Urothelium cell line (cell line): ENCODE measurements at regions not wholly inside any gene's neighbourhood (a gene's known extent, or its start where the extent isn't known, plus 50 kb on each side); places are given as distances from the start of the nearest gene placed in this dataset.
"Not testable (repeated sequence)": the region's sequence is repeated elsewhere in the genome, so short reads cannot be mapped to it uniquely, and the experiment has no call there.

Experiments used
- DNase-seq: peaks from one replicate; pipeline ENCODE4 v3.0.0; 2011; ENCODE audit warnings: low spot score, mixed read lengths
- FAIRE-seq: peaks from 2 replicates; lab custom pipeline; 2011; peaks lifted over from hg19 to GRCh38; lab: Jason Lieb, UNC

DNA sequence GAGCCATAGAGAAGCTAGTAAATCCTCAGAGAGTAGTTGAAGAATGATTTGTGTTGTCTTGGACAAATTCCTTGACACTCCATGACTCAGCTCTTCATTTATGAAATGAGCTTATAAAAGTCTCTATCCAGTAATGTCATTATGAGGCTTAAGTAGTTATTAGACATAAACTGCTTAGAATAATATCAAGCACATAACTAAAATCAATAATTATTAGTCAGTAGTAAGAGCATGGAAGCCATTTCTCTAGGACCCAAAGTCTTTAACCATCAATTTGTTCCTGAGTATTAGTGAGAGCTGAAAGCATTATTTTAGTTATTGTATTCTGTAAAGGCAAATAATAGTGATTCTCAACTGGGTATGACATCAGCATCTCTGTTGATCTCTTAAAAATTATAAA lies 1140.2 kb downstream of the HACE1 start:
- no peak for FAIRE-seq
- DNase-seq, result no peak

DNA sequence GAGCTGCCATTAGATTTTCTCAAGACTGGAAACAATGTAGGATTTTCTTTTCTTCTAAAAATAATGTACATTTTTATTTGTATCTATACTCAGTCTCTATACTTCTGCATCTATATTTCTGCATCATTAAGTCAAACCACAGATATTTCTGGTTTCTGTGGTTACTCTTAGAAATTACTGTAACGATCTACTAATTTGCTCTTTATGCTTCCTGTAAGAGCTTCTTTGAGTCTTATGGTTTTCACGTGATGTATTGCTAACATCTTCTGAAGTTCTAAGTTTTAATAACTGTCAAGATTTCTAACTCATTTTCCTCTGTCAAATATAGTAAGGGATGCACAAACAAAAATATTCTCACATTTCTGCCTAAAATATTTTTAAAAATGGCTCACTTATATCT lies 1144.5 kb downstream of the HACE1 start:
- no peak for DNase-seq
- no peak for FAIRE-seq

DNA sequence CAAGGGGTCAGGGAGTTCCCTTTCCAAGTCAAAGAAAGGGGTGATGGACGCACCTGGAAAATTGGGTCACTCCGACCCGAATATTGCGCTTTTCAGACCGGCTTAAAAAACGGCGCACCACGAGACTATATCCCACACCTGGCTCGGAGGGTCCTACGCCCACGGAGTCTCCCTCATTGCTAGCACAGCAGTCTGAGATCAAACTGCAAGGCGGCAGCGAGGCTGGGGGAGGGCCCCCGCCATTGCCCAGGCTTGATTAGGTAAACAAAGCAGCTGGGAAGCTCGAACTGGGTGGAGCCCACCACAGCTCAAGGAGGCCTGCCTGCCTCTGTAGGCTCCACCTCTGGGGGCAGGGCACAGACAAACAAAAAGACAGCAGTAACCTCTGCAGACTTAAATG lies 1150.5 kb downstream of the HACE1 start:
- not testable (repeated sequence) for FAIRE-seq, DNase-seq

DNA sequence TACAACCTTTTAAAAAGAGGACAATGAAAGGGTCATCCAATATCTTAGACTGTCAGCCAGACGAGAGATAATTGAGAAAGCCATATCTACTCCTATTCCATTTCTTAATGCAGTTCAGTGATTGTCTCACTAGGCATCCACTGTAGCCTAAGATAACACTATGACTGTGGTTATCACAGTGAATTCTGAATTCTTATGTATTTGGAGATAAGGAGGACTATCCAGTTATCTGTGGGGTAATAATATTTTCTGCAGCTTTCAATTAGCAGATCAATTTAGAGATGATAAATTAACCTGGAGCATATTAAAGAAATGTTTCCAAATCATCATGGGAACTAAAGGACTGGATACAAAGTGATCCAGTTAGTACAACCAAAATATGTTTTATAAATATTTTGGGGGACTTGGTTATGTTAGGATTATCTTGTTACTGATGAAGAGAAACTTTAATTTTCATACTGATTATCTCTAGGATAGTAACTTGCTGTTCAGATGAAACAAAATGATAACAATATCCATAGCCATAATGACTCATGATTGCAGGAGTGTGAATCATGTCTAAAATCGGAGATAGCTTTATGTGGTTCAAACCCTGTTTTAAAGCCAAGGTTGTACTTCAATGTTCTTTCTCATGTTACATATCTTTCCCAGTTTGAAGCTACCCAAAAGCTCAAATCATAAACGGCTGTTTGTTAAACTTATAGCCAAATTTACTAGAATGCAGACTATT lies 1152.0 kb downstream of the HACE1 start:
- DNase-seq (no peak), FAIRE-seq (no peak)

DNA sequence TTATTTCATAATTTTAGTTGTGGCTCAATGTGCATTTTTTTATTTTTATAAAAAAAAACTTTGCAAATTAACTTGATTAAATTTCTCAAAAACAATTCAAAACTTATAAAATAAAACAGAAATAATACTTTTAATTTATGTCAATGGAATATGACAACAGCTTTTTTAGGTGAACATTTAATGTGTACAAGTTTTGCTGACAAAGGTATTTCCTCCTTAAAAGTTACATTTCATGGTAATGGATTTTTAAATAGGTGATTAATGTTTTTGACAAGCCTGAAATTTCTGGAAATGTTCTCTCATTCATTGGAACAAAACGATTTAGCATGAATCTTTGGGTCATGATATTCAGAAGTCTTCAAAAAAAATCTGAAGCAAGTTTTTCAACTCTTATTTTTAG lies 1160.0 kb downstream of the HACE1 start:
- FAIRE-seq, result no peak

DNA sequence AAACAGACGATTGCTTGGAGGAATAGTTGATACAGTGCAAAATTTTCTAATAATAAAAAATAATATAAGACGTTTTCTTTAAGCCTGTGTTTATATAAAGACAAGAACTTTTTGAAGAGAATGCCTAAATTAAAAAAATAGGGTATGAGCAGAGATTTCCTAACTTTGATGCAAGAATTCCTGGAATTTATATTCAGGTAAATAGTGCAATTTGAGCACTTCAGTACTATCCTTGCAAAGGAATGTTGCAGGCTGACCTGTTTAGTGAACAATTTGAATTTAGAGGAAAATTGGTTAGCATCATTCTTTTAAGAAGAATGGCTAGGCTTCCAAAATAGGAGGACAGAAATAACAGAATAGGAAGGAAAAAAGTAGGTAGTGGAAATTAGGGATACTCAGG lies 1172.3 kb downstream of the HACE1 start:
- FAIRE-seq (no peak), DNase-seq (no peak)

More for the DNA sequence above, 1160.0 kb downstream of the HACE1 start:
- no peak for DNase-seq

DNA sequence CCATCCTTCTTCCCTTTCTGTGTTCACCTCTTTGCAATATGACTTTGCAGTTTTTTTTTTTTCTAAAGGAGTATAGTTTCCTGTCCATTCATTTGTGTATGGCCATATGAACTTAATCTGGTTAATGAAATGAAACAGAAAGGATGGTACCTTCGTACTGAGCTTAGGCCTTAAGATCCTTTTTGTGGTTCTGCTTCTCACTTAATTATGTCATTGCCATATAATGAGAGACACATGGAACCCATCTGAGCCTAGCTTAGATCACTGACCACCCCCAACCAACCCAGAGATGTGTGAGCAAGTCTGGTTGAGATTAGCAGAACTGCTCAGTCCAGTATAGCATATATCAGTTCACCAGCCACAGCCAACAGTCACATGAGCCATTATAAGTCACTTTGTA lies 1179.6 kb downstream of the HACE1 start:
- FAIRE-seq (no peak), DNase-seq (no peak)

DNA sequence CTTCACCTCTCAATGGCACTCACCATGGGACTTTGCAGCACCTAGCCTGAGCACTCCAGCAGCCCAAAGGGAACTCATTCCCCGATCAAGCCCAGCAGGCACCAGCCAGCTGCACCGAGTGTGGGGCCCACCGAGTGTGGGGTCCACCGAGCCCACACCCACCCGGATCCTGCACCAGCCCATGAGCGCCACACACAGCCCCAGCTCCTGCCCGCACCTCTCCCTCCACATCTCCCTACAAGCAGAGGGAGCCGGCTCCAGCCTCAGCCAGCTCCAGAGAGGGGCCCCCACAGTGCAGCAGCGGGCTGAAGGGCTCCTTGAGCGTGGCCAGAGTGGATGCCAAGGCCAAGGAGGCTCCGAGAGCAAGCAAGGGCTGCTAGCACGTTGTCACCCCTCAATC lies 1182.4 kb downstream of the HACE1 start:
- DNase-seq (no peak), FAIRE-seq (no peak)

DNA sequence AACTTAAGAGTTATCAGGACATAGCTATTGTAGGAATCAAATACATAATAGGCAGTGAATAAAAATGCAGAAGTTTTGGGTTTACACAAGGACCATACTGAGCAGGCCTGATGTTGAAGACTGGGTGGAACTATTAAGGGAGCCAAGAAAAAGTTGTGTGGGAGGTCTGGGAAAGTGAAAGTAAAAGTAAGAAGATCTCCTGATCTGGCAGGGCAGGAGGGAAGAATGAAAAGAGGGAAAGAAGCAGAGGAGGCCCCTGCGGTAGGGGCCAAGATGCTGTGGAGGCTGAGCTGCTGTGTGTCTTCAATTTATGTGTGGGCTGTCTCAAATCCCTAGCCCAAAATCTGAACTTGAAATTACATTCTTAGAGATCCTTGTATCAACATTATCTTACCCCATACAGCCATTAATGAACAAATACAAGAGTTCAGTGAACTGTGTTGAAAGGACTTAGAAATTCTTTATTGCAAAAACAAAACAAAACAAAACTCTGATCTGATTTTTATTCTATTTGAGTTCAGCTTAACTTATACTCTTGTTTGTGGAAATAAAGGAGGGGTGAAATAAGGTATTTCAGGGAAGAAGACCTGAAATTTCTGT lies 1183.8 kb downstream of the HACE1 start:
- FAIRE-seq, result no peak
- peak; percentile 6 for DNase-seq

DNA sequence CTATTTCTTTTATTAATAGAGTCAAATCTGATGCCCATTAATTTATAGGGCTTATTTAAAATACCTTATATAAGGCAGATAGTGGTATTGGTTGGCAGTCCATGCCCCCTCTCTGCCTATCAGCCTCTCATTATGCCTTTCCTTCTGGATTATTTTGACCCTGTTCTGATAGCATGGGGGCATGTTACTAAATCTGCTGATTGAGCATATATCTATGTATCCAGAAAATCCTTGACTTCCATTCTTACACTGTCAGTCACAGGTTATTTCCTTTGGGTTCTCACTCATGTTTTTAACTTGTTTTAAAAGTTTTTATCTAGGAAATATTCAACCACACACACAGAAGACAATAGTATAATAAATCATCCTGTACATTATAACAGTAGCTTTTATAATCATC lies 1184.9 kb downstream of the HACE1 start:
- DNase-seq, result no peak
- FAIRE-seq, result no peak

DNA sequence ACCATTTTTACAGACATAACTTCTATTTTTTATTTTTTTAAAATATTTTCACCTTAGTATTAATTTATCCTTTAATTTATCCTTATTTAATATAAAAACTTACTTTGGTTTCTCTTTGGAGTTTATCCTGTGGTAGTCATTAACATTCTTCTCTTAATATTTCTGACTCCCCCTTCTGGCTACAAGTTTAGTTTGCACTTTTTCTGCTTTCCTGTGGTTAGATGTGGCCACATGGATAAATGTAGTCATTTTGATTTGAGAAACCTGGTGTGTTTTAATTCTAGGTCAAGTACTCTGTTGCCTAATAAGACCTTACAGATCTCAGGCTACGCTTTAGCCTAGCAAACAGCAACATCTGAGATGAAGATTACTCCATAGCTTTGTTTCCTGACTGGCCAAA lies 1187.5 kb downstream of the HACE1 start:
- DNase-seq (peak; percentile 1), FAIRE-seq (no peak)

DNA sequence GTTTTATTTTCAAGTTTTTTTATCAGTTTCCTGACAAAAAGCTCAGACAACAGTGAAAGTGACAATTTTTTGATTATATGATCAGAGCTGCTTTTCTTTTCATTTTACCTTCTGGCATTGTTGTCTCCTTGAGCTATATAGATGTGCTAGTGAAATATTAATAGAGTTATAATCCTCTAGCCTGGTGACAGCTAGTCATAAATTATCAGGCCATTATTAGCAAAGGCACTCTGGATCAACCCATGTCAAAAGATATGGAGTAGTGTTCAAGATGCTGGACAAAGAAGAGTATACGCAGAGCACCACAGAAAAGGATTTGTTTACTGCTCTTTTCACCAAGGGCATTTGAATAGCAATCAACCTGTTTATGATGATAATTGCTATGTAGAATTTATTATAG lies 1230.1 kb downstream of the HACE1 start:
- FAIRE-seq (no peak), DNase-seq (no peak)

DNA sequence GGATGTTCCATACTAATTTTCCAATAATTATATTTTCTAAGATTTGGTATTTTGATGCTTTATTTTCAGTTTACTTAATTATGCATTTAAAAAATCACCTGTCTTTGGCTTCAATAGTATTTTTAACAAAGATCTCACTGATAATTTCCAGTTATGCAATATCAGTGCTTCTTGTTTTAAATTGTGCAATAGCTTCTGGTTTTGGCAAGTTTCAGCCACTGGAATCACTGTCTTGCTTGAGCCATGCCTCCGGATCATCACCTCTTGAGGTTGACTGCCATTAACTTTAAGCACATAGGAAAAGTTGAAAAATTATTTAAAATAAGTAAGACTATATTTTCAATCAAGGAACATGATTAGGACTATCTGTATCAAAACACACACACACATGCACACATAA lies 1242.1 kb downstream of the HACE1 start:
- DNase-seq (no peak), FAIRE-seq (no peak)

DNA sequence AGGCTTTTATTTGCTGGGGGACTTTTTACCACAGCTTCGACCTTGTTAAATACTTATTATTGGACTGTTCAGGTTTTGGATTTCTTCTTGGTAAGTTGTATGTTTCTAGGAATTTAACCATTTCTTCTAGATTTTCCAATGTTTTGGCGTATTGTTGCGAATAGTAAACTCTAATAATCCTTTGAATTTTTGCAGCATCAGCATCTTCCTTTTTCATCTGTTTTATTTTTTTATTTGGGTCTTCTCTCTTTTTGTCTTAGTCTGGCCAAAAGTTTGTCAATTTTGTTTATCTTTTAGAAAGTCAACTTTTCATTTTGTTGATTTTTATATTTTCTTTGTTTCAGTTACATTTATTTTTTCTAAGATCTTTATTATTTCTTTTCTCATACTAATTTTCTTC lies 1272.0 kb downstream of the HACE1 start:
- FAIRE-seq (no peak), DNase-seq (no peak)

DNA sequence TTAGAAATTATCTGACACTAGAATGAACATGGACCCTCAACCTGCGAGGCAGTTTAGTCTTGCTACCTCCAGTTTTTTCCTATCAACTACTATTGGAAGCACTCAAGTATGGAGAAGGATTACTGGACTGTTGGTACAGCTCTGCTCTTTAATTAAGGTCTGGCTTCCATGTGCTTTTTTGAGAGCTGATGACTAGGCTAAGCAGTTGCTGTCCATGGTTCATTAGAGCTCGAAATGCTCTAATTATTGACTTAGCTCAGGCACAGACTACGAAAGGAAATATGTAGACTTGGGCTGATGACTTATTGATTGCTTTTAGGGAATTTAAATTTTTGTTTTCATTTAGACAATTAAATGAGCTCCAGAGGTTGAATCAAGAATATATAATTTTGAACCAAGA lies 1281.6 kb downstream of the HACE1 start:
- DNase-seq (no peak), FAIRE-seq (no peak)

DNA sequence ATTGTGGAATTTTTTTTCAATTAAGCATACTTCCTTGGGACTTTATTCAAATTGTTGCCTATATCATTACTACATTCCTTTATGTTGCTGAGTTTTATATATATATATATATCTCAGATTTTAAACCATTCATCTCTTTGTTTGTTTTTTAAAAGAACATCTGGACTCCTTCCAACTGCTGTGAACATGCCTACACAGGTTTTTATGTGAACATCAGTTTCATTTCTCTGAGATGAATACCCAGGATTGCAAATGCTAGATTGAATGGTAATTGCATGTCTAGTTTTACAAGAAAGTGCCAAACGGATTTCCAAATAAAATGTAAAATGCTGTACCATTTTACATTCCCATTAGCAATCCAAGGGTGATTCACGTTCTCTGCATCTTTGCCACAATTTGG lies 1289.3 kb downstream of the HACE1 start:
- DNase-seq (no peak), FAIRE-seq (no peak)

DNA sequence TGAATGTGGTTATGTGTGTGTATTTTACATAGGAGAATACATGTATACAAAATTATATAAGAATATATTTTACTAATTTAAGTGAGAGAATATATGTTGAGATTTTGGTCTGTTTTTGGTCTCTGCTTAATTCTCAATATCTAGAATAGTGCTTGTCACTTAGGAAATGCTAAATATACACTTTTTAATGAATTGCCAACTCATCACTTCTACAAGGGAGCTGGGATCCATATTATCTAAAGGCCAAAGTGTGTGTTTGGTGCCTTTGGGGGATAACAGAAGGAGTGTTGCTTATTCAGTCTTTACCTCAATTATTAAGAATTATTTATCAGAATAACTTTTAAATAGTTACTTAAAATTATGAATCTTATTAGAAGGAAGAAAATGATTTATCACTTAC lies 1304.8 kb downstream of the HACE1 start:
- no peak for FAIRE-seq
- DNase-seq, result no peak

DNA sequence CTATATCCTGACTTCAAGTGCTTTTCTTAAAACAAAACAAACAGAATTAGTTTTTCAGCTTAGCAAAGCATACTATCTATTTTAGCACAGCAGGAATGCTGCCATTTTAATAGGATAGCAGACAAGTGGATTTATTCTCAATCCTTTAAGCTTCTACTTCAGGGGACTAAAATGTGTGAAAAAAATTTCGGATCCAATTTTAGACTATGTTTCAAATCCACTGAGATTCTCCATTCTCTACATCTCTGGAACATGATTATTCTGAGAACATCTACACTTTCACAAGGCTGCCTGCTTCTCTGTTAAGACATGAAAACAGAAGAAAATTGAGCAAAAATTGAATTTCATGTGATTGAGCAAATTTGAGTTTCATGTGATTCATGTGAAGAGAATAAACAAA lies 1321.3 kb downstream of the HACE1 start:
- FAIRE-seq, result no peak

DNA sequence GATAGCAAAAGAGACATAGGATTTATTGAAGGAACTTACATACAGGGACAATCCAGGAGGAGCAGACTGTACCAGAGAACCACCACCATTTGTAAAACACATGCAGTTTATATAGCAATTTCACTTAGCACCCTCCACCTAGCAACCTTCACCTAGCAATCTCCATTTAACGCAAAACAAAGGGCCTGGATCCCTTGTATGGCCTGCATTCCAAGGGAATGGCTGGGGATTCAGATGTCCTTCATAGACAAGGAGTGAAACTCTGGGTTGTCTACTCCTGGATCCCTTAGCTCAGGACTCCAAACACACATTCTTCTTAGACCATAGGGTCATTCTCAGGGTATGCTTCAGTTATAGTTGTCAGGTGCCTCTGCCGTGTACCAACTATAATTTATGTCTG lies 1324.9 kb downstream of the HACE1 start:
- DNase-seq, result no peak
- no peak for FAIRE-seq

More for the DNA sequence above, 1321.3 kb downstream of the HACE1 start:
- no peak for DNase-seq

DNA sequence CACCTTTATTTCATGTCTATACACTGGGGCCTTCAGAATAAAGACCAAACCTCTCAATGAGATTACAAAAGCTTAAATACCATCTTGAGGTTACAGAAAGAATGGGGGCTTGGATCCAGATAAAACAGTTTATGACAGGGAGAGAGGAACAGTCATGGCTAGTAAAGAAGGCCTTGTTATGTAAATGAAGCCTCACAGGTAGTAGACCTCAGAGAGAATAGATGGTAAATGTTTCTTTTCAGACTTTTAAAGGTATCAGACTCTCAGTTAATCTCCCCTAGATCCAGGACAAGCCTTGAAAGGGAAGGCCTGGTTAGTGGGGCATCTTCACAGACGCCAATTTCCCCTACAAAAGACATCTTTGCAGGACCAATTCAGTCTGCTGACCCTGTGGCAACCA lies 1325.6 kb downstream of the HACE1 start:
- FAIRE-seq (no peak), DNase-seq (no peak)

DNA sequence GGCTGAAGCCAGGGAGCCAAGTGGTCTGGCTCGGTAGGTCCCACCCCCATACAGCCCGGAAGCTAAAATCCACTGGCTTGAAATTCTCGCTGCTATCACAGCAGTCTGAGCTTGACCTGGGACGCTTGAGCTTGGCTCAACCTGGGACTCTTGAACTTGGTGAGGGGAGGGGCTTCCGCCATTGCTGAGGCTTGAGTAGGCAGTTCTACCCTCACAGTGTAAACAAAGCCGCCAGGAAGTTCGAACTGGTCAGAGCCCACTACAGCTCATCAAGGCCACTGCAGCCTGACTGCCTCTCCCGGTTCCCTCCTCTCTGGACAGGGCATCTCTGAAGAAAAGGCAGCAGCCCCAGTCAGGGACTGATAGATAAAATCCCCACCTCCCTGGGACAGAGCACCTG lies 1337.7 kb downstream of the HACE1 start:
- DNase-seq (no peak), FAIRE-seq (no peak)

DNA sequence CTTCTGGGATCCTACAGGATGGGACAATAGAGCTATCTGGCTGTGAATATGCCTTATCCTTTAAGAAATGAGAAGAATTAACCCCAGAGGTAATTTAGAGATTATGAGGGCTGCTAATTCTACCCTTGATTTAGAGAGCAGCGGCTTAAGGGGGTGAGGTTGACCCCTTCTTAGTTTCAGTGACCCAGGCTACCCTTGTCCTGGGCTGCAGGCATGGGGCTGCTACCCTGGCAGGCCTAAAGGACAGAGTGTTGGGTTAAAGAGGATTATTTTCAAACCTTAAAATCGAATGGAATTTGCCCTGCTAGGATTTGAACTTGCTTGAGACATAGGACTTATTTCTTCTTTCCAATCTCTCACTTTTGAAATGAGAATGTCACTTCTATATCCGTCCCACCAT lies 1343.4 kb downstream of the HACE1 start:
- no peak for DNase-seq
- no peak for FAIRE-seq

DNA sequence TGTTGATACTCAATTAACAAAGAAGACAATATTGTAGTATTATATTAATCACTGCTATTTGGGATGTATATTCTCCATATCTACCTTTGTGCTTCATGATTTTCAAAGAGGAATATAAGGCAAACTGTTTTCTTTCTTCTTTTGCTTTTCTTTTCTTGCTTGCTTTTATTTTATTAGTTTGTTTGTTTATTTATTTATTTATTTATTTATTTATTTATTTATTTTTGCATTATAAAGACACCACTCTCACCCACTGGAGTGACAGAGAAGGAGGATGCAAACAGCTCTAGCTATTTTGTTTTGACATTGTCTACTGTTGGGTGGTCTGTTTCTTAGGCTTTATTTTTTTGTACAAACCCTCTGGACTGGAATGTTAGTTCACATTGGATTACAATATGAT lies 1352.7 kb downstream of the HACE1 start:
- FAIRE-seq, result no peak

More for the DNA sequence above, 1352.7 kb downstream of the HACE1 start:
- DNase-seq, result no peak
